IMR-90 (cell line): ENCODE measurements at regions not wholly inside any gene's neighbourhood (a gene's known extent, or its start where the extent isn't known, plus 50 kb on each side); places are given as distances from the start of the nearest gene placed in this dataset.

ENCODE experiments used
- ATAC-seq: fragments of 200-7000 bp; cut with Tn5 transposase; 2 replicates; pipeline ENCODE4 v1.9.1; 2020; ENCODE audit warnings: low read depth, mild to moderate bottlenecking, moderate library complexity
- BruUV-seq: library from RNA; stranded (reverse); fragments of 400-500 nt; replicated peaks from 2 replicates; lab custom pipeline; 2021; lab: Mats Ljungman, UMichigan
- CTCF ChIA-PET: fragments of 300-600 bp; formaldehyde crosslinking; extraction: SDS; loops from one replicate; lab custom pipeline; 2021; ENCODE audit warnings: antibody characterized with exemption; lab: Yijun Ruan, JAX
- POLR2A ChIA-PET: fragments of 300-600 bp; sonication (Branson Sonifier 250); formaldehyde crosslinking; loops from one replicate; lab custom pipeline; 2022; ENCODE audit warnings: antibody characterized with exemption; ENCODE audit not compliant: unreplicated experiment; lab: Charles Lee
- DNase-seq: peaks from one replicate; pipeline ENCODE4 v3.0.0; 2013
- H2AFZ ChIP-seq: replicated peaks from 2 replicates; pipeline ENCODE3; 2013; ENCODE audit warnings: low read length, mild to moderate bottlenecking; ENCODE audit not compliant: poor library complexity
- H2AK5ac ChIP-seq: 2 replicates; pipeline ENCODE4 v1.6.1; 2013; ENCODE audit warnings: low read depth, low read length, inconsistent platforms
- H2AK9ac ChIP-seq: replicated peaks from 2 replicates; pipeline ENCODE3; 2013; ENCODE audit warnings: mild to moderate bottlenecking, low read depth, low read length, moderate library complexity; ENCODE audit not compliant: poor library complexity
- H2BK120ac ChIP-seq: 2 replicates; pipeline ENCODE4 v1.6.1; 2013; ENCODE audit warnings: low read depth, low read length, inconsistent platforms
- H2BK15ac ChIP-seq: 3 replicates; pipeline ENCODE4 v1.6.1; 2013; ENCODE audit warnings: low read depth, low read length, inconsistent platforms
- H2BK20ac ChIP-seq: 2 replicates; pipeline ENCODE4 v1.6.1; 2013; ENCODE audit warnings: low read depth, mild to moderate bottlenecking, inconsistent platforms, low read length, moderate library complexity
- H2BK5ac ChIP-seq: 2 replicates; pipeline ENCODE4 v1.6.1; 2013; ENCODE audit warnings: mild to moderate bottlenecking, low read depth, low read length, inconsistent platforms; ENCODE audit not compliant: poor library complexity, severe bottlenecking
- H3K14ac ChIP-seq: replicated peaks from 2 replicates; pipeline ENCODE4 v1.6.1; 2013; ENCODE audit warnings: low read depth, low read length, inconsistent platforms
- H3K18ac ChIP-seq: 2 replicates; pipeline ENCODE4 v1.6.1; 2013; ENCODE audit warnings: low read depth, low read length, control low read depth
- H3K23ac ChIP-seq: 2 replicates; pipeline ENCODE4 v1.6.1; 2013; ENCODE audit warnings: low read depth, low read length, inconsistent platforms
- H3K27ac ChIP-seq: 2 replicates; pipeline ENCODE4 v1.5.1; 2013; ENCODE audit warnings: mild to moderate bottlenecking, control low read depth, low read length; ENCODE audit not compliant: insufficient read depth
- H3K27me3 ChIP-seq: 2 replicates; pipeline ENCODE4 v1.6.1; 2013; ENCODE audit warnings: low read length; ENCODE audit not compliant: control insufficient read depth, insufficient read depth
- H3K36me3 ChIP-seq: 2 replicates; pipeline ENCODE4 v1.6.1; 2013; ENCODE audit warnings: low read length, mixed read lengths; ENCODE audit not compliant: control insufficient read depth, insufficient read depth
- H3K4ac ChIP-seq: 2 replicates; pipeline ENCODE4 v1.6.1; 2013; ENCODE audit warnings: low read depth, low read length, inconsistent platforms
- H3K4me1 ChIP-seq: 2 replicates; pipeline ENCODE4 v1.6.1; 2013; ENCODE audit warnings: low read length, mixed read lengths; ENCODE audit not compliant: control insufficient read depth, insufficient read depth
- H3K4me2 ChIP-seq: 2 replicates; pipeline ENCODE4 v1.6.1; 2013; ENCODE audit warnings: low read depth, mild to moderate bottlenecking, control low read depth, low read length, moderate library complexity
- H3K4me3 ChIP-seq: 2 replicates; pipeline ENCODE4 v1.5.1; 2013; ENCODE audit warnings: low read depth, mild to moderate bottlenecking, control low read depth, low read length, moderate library complexity; ENCODE audit not compliant: insufficient read depth
- H3K56ac ChIP-seq: 2 replicates; pipeline ENCODE4 v1.6.1; 2013; ENCODE audit warnings: low read length, inconsistent platforms; ENCODE audit not compliant: insufficient read depth; ENCODE audit errors: extremely low read depth
- H3K79me1 ChIP-seq, 2 experiments: 2 replicates each; pipeline ENCODE4 v1.6.1; 2013; ENCODE audit warnings: low read length in 2 of 2, inconsistent platforms in 1 of 2, low read depth in 1 of 2
- H3K9ac ChIP-seq: 2 replicates; pipeline ENCODE4 v1.6.1; 2013; ENCODE audit warnings: low read depth, low read length, control low read depth
- H3K9me1 ChIP-seq: 2 replicates; pipeline ENCODE4 v1.6.1; 2013; ENCODE audit warnings: low read length, inconsistent platforms; ENCODE audit not compliant: insufficient read depth
- H3K9me3 ChIP-seq: 2 replicates; pipeline ENCODE4 v1.6.1; 2013; ENCODE audit warnings: low read length; ENCODE audit not compliant: control insufficient read depth, insufficient read depth
- H4K20me1 ChIP-seq: 2 replicates; pipeline ENCODE4 v1.6.1; 2013; ENCODE audit warnings: low read length, inconsistent platforms; ENCODE audit not compliant: insufficient read depth
- H4K5ac ChIP-seq: 2 replicates; pipeline ENCODE4 v1.6.1; 2013; ENCODE audit warnings: mild to moderate bottlenecking, low read depth, low read length, control low read depth
- H4K8ac ChIP-seq, 2 experiments: 2 replicates each; pipeline ENCODE4 v1.6.1; 2013; ENCODE audit warnings: low read depth in 2 of 2, low read length in 2 of 2, control low read depth in 1 of 2, inconsistent platforms in 1 of 2
- H4K91ac ChIP-seq: 2 replicates; pipeline ENCODE4 v1.6.1; 2013; ENCODE audit warnings: low read depth, low read length, inconsistent platforms; ENCODE audit not compliant: insufficient read depth
- BHLHE40 ChIP-seq: fragments of 150-350 bp; IDR thresholded peaks from 2 replicates; pipeline ENCODE4 v1.6.1; 2016; ENCODE audit warnings: mild to moderate bottlenecking, low read depth, low read length
- MAZ ChIP-seq: IDR thresholded peaks from 2 replicates; pipeline ENCODE4 v1.6.1; 2012; ENCODE audit warnings: low read depth, mild to moderate bottlenecking, low read length, improper control_type of control experiment, moderate library complexity, borderline replicate concordance
- MXI1 ChIP-seq: IDR thresholded peaks from 2 replicates; pipeline ENCODE4 v1.6.1; 2012; ENCODE audit warnings: low read depth, mild to moderate bottlenecking, low read length, moderate library complexity, borderline replicate concordance
- POLR2A ChIP-seq: IDR thresholded peaks from 2 replicates; pipeline ENCODE4 v1.6.1; 2012; ENCODE audit warnings: mild to moderate bottlenecking, low read depth, low read length
- RCOR1 ChIP-seq: IDR thresholded peaks from 2 replicates; pipeline ENCODE4 v1.6.1; 2012; ENCODE audit warnings: mild to moderate bottlenecking, low read length, improper control_type of control experiment; ENCODE audit not compliant: insufficient replicate concordance
- RFX5 ChIP-seq: IDR thresholded peaks from 2 replicates; pipeline ENCODE4 v1.8.0; 2012; ENCODE audit warnings: low read depth, mild to moderate bottlenecking, low read length, moderate library complexity
- WGBS, 2 experiments: methylation state at CpG; one replicate each; pipeline versions ENCODE4 v1.1.5 to v1.1.7; 2013; ENCODE audit warnings: missing lambda C conversion rate in 2 of 2; ENCODE audit not compliant: insufficient read length in 1 of 2; ENCODE audit errors: extremely low coverage in 2 of 2; 5-methylcytosine and 5-hydroxymethylcytosine counted together
- dilution Hi-C: fragments of 300-500 bp; cut with HindIII; formaldehyde crosslinking; loops from one replicate; pipeline ENCODE4 v1.14.3; 2018; ENCODE audit warnings: low sequenced_read_pairs; ENCODE audit not compliant: unreplicated experiment
- in situ Hi-C: fragments of 300-500 bp; cut with MboI; formaldehyde crosslinking; loops from 3 replicates; pipeline ENCODE4 v1.14.3; 2019; ENCODE audit warnings: low sequenced_read_pairs, inconsistent platforms, mixed read lengths
- intact Hi-C: fragments of 100-400 bp; cut with micrococcal nuclease; formaldehyde crosslinking; loops from 2 replicates; pipeline ENCODE4 v1.10.0; 2022

GRCh38 chr1:56068210-56068609 lies 511.2 kb downstream of the PLPP3 start:
- ChIA-PET CTCF (no interaction called here), POLR2A (no interaction called here)
- Histone ChIP-seq H2BK5ac (no peak overlapping the region), H3K36me3 (no peaks in the 10 kb centered on the region), H3K4me2 (no peak overlapping the region), H2AFZ (no peak overlapping the region), H3K4me3 (no peak overlapping the region), H4K8ac (no peak overlapping the region), H3K27me3 (no peaks in the 10 kb centered on the region), H3K56ac (no peak overlapping the region), H3K79me1 (no peaks in the 10 kb centered on the region), H3K18ac (no peak overlapping the region), H2BK15ac (0 out of 3 replicates have a peak overlapping the region, but pooled peaks have one; percentile 65), H3K9me3 (no peaks in the 10 kb centered on the region), H3K14ac (no peak overlapping the region), H3K27ac (no peak overlapping the region), H2BK120ac (peak overlapping the region; percentile 3; the same call in 1 of the 2 replicates), H2AK5ac (peak overlapping the region; percentile 11; the same call in 1 of the 2 replicates), H4K91ac (no peak overlapping the region), H4K5ac (no peak overlapping the region; the same call in 1 of the 2 replicates), H3K4ac (no peak overlapping the region), H2AK9ac (no peak overlapping the region), H3K23ac (no peak overlapping the region), H4K20me1 (no peaks in the 10 kb centered on the region), H3K9ac (no peak overlapping the region), H2BK20ac (peak overlapping the region; percentile 50; the same call in 1 of the 2 replicates), H3K4me1 (peaks cover 5% of the 10 kb centered on the region), H3K9me1 (no peaks in the 10 kb centered on the region; the same call in none of the 2 replicates)
- no CpG with 5 or more reads among the region's 6 CpGs for WGBS, 2 experiments
- in situ Hi-C loops (no loop called here), intact Hi-C loops (loop anchor here (10.0 kb wide), 2 partner anchors 417 to 563 kb away; no protein-coding TSS in a partner anchor), dilution Hi-C loops (no loop called here)
- BruUV-seq, result no TSS peak
- DNase-seq (no peak), ATAC-seq (no peak)
- TF ChIP-seq MXI1 (no peak), RFX5 (no peak), RCOR1 (no peak), MAZ (no peak), POLR2A (no peak), BHLHE40 (no peak)
